ENCODE measurements at regions not wholly inside any gene's neighbourhood (a gene's known extent, or its start where the extent isn't known, plus 50 kb on each side); places are given as distances from the start of the nearest gene placed in this dataset.

- no peak for TF ChIP-seq POLR2AphosphoS5 (IDR thresholded peaks at IDR 0.05; ENCODE audit: low read depth)
- TF ChIP-seq CTCF (IDR thresholded peaks at IDR 0.05; ENCODE audit: insufficient read depth, low read length) = no peak
- no peak for TF ChIP-seq REST (IDR thresholded peaks at IDR 0.05; ENCODE audit: insufficient replicate concordance, low read depth)
- no peak for TF ChIP-seq GABPA (IDR thresholded peaks at IDR 0.05; ENCODE audit: low read depth)
- TF ChIP-seq SPI1 (IDR thresholded peaks at IDR 0.05; ENCODE audit: borderline replicate concordance, low read depth) = no peak
Observed at GRCh38 chr4:125703443-125703842, 388.7 kb downstream of the FAT4 start.

Data from HL-60 (cell line).